Stimulated activated CD4-positive, alpha-beta T cell treated with anti-CD3 and anti-CD28 coated beads, Interleukin-1b, Interleukin-23, amount 100 ng/mL, for 48 hours (primary cell): ENCODE measurements at regions not wholly inside any gene's neighbourhood (a gene's known extent, or its start where the extent isn't known, plus 50 kb on each side); places are given as distances from the start of the nearest gene placed in this dataset.
"Not testable (repeated sequence)": the region's sequence is repeated elsewhere in the genome, so short reads cannot be mapped to it uniquely, and the experiment has no call there.

Experiments
- DNase-seq: peaks from one replicate; pipeline ENCODE4 v3.0.0-alpha.2; 2020

DNA sequence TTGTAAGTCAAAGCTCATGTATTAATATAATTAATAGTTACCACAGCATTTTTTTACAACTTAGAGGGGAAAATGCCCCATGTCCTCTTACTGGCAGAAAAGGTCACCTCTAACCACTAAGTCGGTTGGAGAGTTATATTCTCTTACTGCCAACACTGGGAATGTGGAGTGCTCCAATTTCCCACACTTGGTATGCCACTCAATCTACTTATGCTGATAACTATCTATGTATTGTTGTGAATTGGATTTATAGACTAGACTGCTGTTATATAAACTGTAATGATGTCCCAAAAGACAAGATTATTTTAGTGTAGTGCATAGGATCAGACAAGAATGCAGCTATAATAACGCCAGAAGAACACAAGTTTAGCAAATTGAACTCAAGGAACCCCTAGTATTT, 2385.2 kb upstream of the C9orf72 start:
- no peak for DNase-seq

DNA sequence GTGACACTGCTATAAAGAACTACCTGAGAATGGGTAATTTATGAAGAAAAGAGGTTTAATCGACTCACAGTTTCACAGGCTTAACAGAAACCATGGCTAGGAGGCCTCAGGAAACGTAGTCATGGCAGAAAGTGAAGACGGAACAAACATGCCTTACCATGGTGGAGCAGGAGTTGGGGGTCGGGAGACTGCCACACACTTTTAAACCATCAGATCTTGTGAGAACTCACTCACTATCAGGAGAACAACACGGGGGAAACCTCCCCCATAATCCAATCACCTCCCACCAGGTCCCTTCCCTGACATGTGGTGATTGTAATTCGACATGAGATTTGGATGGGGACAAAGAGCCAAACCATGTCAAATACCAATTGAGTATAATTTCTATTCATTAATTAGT, 2392.6 kb upstream of the C9orf72 start:
- DNase-seq: no peak

DNA sequence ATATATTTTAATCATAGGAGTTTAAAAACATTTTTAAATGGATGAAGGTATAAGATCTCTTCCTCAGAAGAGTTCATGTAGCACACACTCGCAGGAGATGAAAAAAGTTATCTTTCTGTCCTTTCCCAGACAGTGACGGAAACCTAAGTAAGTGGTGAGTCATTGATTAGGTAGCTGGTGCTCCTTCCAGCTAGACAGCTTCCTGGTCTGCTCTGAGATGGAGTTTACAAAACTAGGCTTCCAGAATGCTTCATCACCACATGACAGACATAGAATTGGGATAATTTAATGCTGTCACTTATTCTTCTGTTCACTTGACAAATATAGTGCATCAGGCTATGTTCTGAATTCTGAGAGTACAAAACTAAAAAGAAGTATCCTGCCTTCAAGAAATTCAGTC, 2393.0 kb upstream of the C9orf72 start:
- no peak for DNase-seq

DNA sequence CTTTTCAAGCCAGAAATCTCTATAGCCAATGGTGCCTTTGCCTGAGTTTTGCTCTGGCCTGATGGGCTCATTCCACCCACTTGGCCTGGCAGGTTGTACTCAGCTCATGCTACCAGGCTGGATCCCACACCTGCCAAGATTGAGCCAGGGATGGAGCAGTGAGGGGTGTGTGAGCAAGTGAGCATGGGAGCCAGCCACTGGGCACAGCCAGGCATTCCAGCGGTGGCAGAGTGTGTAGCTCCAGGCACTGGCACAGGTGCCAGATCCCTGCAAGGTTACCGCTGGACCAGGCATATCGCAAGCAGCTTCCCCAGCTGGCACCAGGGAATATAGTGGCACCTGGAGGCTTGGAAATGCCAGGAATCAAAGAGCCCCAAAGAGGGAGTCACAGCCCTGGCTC, 2395.6 kb upstream of the C9orf72 start:
- DNase-seq: no peak

DNA sequence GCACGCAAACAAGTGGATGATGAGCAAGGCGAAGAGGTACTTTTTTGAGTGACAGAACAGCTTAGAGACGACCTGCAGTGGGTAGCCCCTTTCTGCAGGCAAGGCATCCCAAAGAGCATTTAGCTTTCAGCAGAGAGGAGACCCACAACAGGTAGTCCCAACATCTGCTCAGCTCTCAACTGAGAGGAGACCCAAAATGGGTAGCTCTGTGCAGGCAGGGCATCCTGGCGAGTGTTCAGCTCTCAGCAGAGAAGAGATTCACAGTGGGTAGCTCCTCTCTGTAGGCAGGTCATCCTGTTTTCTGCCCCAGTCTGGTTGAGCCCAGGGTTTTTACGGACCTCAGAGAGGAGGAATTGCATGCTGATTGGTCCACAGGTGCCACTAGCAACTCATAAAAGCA, 2396.1 kb upstream of the C9orf72 start:
- DNase-seq: no peak

DNA sequence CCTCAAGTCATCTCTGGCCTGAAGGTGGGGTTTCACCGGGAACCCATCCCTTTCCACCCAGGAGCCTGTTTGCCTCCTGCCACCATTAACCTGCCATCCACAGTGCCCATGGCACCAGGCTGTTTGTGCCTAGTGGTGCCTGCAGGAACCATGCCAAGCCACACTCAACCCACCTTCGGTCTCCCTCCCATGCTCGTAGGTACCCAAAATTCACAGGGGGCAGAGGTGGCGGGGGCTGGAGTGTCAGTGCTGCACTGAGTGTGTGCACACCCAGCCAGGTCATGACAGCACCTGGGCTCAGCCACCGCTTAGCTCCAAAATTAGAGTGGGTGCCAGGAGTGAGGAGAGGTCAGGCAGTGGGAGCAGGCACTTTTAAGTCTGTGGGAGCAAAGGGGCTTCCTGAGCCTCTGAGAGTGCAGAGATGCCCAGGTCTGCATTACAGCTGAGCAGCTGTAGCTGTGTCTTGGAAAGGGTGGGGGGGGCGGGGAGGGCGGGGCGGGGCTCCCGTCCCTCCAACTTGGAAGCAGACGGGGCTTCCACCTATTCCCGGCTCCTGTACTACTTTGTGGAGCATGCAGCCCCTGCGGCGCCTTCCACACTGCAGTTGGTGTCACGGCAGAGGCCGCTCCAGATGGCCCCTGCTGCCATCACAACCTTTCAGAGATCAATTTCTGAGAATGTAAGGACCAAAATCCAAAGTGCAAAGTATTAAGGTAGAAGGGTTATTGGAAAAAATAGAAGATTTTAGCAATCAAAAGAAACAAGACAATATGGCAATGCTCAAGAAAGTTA, 2396.8 kb upstream of the C9orf72 start:
- no peak for DNase-seq

DNA sequence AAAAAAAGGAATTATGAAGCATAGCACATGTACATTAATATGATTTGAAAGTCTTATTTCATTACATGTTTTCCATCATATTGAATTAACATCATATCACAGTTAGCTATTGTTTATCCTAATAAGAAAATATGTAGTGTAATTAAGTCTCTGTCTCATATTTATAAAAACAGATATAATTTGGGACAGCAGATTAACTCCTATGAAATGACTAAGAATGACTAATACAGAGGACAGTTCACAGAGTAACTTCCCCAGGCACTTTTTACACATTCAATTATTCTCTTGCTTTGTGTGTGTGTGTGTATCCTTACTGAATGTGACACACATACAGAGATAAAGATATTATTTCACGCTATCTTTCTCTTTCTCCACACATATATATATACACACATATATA, 2400.9 kb upstream of the C9orf72 start:
- DNase-seq: no peak

DNA sequence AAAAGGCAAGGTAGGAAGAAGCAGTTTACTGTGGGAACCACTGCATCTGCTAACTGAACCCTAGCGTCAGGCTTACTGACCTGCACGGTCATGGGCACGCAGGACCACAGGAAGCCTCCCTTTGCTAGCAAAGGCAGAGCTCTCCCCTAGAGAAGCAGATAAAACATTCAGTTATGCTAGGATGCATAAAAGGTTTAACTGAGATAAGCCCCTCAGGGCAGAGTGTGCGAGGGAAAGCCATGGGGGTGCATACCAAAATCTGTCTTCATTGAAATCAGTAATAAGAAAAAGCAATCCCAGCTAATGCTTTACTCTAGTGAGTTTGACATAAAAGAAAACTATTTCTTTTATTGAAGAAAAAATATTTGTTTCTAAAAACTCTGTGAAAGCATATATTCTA, 2403.7 kb upstream of the C9orf72 start:
- DNase-seq: no peak

DNA sequence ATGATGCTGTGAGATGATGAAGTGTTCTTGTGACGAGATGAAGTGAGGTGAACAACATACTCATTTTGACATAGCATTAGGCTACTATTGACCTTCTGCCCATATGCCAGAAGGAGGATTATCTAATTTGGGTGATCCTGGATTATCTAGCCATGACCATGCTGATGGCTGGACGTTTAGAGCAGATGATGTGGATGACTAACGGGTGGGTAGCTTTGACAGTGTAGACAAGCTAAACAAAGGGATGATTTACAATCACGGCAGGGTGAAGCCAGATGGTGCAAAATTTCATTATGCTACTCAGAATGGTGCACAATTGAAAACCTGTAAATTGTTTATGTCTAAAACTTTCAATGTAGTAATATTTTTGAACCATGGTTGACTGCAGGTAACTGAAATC, 2403.4 kb upstream of the ACO1 start:
- DNase-seq: no peak

DNA sequence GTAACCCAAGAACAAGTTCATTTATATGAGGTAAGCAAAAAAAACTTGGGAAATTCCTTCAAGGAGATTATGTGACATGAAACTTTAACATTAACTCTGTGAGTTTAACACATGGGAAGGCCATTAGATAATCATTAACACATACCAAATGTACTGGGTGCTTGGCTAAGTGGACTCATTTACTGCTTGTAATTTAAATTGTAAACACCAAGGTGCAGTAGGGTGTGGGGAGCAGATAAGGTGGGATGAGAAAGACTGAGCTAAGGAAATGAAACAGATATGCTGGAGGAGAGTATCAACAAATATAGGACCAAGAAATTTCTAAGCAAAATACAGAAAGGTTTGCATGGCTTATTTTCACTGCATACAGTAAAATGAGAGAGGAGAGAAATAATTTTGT, 2384.8 kb upstream of the ACO1 start:
- DNase-seq: no peak

DNA sequence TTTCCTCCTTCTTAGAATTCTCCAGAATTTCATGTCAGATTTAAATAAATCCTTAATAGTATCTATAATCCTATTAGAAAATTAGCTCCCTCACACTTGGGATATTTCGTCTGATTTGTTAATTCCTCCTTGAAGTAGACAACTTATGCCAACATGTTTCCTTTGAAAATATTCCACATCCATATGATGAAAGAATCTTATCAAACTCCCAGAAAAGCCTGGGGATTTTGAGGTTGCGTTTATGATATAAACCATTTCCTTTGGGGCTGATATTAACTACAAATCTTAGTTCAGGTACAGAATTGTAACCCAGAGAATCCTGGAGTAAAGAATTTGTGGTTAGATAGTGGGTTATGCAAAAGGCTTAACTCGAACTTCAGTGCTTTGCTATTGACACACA, 2373.8 kb upstream of the ACO1 start:
- no peak for DNase-seq

DNA sequence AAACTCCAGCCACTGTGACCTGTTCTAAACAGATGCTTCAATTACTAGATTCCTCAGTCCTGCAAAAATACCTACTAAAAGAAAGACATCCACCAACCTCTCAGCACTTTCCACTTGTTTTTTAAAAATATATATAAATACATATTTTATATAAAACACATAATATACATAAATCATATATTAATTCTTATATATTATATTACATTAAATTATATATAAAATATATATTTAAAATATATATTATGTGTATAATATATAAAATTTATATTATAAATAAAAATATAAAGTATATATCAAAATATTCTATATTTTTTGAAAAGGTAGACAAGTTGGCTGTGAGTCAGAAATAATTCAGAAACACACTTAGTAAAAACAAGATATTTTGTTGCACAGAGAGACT, 2371.8 kb upstream of the ACO1 start:
- DNase-seq: no peak

DNA sequence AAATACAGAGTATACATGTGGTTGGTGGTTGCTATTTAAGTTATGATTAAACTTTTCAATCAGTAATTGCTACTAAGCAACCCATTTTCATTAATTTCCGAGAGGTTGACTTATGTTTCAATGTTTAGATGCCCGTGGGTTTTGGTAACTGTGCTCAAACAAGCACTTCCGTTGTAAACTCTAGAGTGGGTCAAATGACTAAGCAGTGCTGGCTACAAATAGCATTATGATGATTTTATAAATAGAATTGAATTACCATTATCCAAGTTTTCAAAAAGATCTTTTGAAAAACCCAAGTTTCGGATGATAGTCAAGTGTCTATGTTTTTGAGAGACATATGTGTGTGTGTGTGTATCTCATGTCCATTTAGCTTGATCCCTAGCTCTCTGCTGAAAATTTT, 2369.4 kb upstream of the ACO1 start:
- no peak for DNase-seq

DNA sequence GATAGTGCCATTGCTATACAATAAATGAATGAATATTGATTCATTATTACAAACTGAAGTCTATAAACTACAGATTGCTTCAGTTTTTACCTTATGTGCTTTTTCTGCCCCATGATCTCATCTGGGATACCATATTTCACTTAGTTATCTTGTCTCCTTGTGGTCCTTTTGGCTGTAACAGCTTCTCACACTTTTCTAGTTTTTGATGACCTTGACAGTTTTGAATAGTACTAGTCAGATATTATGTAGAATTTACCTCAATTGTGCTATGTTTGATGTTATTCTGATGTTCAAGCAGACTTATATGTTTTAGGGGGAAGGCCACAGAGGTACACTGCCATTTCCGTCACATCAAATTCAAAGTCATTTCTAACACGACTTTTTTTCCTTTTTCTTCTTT, 2364.3 kb upstream of the ACO1 start:
- DNase-seq: no peak

DNA sequence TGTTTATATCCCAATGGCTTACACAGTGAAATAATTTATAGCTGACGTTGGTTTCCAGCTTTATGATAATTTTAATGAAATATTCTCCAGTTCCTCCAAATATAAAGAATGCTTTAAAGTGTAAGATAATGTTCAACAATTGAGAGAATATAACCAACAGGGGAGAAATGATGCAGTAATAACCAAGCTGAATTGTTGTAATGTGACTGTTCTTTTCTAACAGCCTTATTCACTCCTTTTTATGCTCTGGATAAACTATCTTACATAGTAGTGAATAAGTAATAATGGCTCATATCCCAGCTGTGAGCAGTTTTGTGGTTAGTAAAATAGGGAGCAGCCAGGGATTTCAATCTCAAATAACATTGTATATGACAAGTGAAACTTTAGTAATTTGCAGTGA, 2348.7 kb upstream of the ACO1 start:
- DNase-seq: no peak

DNA sequence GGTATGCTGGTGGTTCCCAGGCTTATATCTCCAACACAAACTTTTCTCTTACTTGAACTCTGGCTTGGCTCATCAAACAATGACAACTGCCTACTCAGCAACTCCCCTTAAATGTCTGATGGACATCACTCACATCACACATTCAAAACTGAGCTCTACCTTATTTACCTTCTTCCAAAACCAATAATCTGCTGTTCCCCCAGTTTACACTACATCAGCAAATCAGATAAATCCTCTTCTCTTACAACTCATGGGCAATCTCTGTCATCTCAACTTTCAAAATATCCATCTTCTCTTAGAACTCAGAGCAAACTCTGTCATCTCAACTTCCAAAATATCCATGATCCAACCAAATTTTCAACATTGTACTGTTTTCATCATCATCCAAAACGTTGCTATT, 2347.9 kb upstream of the ACO1 start:
- DNase-seq: no peak

DNA sequence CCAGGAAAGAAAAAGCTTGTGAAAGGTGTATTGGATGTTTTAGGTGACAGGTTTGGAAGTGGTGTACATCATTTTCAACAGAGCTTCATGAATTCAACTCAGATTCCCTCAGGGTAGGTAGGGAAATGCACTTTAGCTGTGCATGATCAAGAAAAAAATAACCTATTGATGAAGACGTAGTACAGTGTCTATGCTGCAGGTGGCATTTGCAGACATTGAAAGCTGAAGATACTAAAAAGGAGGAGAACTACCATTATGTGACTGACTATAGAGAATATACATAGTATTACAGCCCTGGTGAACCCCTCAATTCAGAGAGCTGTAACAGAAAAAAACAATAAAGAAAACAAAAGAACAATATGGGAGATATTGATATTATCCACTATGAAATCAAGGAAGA, 2344.7 kb upstream of the ACO1 start:
- no peak for DNase-seq

DNA sequence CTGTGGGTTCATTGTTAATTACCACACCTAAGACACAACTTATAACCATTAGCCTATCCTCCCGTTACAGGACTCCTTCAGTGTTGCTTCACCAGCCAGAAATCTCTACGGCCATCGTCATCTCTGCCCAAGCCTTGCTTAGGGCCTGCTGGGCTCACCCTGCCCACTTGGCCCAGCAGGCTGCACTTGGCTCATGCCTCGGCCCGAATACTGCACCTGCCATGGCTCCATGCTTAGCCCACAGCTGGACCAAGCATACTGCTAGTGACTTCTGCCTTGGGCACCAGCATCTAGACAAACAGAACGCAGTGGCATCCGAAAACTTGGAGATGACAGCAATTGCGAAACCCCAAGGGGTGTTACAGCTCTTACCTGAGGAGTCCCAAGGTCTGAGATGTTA, 2336.0 kb upstream of the ACO1 start:
- DNase-seq: no peak

DNA sequence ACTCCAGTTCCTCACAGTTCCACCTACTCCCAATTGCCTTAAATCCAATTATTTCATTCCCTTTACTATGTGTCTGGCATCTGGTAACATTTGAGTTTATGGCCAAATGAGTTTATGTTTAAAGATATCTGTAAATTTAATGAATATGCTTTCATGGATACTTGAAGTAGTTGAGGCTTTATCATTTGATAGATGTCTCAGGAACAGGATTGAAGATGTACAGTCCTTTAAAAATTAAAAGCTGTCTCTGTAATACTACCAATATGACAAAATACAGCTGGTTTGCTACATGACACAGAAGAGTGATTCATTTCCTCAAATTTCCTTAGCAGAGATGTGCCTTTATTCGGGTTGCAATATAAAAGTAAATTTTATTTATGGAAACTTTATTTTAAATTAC, 2326.0 kb upstream of the ACO1 start:
- no peak for DNase-seq

DNA sequence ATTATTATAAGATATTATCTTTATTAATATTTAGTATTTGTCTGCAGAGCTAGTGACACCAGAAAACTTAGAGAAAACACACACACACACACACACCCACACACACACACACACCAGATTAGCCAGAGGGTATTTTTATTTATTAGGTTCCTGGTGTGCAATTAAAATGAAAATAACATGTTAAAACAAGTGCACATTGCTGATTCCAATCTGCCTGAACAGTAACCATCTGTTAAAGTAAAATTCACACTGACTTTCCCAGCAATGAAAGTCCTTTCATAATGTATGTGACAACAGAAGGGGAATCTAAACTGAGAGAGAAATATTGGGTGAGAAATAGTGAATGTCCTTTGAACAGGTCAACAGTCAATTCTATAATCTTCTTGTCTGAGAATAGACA, 2323.5 kb upstream of the ACO1 start:
- DNase-seq: no peak

DNA sequence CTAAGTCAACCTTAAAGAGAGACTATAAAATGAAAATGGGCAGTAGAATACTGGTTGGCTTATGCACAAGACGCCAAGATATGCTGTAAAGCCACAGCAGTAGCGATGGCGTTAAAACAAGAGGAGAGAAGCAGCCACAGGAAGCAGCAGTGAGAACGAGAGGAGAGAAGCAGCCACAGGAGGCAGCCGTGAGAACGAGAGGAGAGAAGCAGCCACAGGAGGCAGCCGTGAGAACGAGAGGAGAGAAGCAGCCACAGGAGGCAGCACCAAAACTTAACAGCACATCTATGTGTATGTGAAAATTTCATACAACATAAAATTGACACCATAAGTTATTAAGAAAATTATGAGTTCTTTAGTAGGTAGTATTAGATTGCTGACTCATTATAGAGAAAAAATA, 2318.6 kb upstream of the ACO1 start:
- no peak for DNase-seq

DNA sequence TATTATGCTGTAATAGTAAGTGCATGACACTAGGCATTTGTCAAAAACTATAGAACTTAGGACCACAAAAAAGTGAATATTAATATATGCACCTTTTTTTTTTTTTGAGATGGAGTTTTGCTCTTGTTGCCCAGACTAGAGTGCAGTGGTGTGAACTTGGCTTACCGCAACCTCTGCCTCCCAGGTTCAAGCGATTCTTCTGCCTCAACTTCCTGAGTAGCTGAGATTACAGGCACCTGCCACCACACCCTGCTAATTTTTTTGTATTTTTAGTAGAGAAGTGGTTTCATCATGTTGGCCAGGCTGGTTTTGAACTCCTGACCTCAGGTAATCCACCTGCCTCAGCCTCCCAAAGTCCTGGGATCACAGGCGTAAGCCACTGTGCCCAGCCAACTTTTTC, 2315.2 kb upstream of the ACO1 start:
- not testable (repeated sequence) for DNase-seq

DNA sequence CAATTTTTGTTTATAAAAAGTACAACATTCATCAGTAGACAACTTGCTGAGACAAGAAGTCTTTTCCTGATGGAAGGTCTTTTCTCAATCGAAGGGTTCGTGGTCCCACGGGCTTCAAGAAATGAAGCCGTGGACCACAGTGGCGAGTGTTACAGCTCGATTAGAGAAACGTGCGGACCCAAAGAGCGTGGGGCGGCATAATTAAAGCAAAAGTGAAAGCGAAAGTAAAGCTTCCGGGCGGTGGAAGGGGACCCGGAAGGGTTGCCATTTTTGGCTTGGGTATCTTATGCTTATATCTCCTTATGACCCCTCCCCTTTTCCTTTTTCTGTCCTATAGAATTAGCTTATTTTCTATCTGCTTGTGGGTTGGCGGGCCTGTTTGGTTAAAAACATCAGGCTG, 2309.4 kb upstream of the ACO1 start:
- DNase-seq: no peak

DNA sequence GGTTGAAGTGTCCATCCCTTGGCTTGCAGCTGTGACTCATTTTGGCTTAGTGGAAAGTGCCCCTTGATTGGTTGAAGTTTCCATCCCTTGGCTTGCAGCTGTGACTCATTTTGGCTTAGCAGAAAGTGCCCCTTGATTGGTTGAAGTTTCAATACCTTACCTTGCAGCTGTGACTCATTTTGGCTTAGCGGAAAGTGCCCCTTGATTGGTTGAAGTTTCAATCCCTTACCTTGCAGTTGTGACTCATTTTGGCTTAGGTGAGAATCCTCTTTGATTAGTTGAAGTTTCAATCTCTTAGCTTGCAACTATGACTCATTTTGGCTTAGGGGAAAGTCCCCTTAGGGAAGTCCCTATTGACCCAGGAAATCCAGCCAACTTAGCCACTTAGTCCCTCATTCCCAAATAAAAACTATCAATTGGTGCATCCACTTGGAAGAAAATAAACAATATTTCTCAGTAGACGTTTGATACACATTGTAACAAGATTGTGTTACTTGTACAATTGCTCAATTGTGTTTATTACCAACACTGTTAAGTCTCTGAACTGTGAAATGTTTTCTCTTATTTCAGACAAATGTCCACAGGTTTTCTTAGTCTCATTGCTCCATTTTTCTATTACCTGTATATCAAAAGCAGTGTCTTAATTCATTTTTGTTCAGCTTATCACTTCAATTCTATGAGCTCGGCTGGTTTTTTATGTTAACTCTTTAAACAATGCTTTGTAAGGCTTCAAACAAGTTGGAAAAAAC, 2308.8 kb upstream of the ACO1 start:
- peak; percentile 53 for DNase-seq

DNA sequence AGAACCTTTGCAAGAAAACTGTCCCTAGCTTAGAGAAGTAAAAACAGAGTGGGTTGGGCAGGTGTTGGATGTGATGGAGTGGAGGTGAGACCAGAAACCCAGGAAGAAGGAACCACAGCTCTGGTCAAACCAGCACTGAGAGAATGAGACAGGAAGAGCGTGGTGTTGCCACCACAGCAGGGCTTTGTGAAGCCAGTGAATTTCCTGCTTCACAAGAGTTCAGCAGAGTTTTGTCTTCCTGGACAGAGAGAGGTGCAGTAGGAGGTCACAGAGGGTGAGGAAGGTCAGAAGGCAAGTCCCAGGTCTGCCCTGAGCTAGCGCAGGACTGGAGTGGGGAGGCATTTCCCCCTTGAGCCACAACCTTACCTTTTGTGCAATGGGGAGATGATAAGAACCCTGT, 2306.2 kb upstream of the ACO1 start:
- DNase-seq: no peak
